HL-60 (cell line): ENCODE measurements at regions not wholly inside any gene's neighbourhood (a gene's known extent, or its start where the extent isn't known, plus 50 kb on each side); places are given as distances from the start of the nearest gene placed in this dataset.

Experiments used
- DNase-seq, 2 experiments: peaks; one replicate each; pipeline ENCODE4 v3.0.0-alpha.2; 2010 to 2020; ENCODE audit warnings: low read depth in 1 of 2, low spot score in 1 of 2
- H3K27ac ChIP-seq: fragments of 250-450 bp; sonication (Bioruptor Pico); replicated peaks from 2 replicates; pipeline ENCODE4 v1.5.1; 2020; ENCODE audit warnings: mild to moderate bottlenecking, moderate library complexity
- H3K27me3 ChIP-seq: fragments of 250-450 bp; sonication (Bioruptor Pico); 2 replicates; pipeline ENCODE4 v1.5.1; 2021; ENCODE audit warnings: mild to moderate bottlenecking, moderate library complexity; ENCODE audit not compliant: insufficient read depth, poor library complexity, severe bottlenecking
- H3K4me3 ChIP-seq: replicated peaks from 2 replicates; pipeline ENCODE4 v1.5.1; 2011; ENCODE audit warnings: mild to moderate bottlenecking, control low read depth, low read length; ENCODE audit not compliant: insufficient read depth
- CTCF ChIP-seq: IDR thresholded peaks from one replicate; pipeline ENCODE4 v1.5.1; 2011; ENCODE audit warnings: low read length, control low read depth, inconsistent platforms; ENCODE audit not compliant: insufficient read depth
- GABPA ChIP-seq: IDR thresholded peaks from 2 replicates; pipeline ENCODE4 v1.6.1; 2012; ENCODE audit warnings: low read depth
- POLR2AphosphoS5 ChIP-seq: IDR thresholded peaks from 2 replicates; pipeline ENCODE4 v1.6.1; 2012; ENCODE audit warnings: low read depth
- REST ChIP-seq: IDR thresholded peaks from 2 replicates; pipeline ENCODE4 v1.6.1; 2012; ENCODE audit warnings: low read depth; ENCODE audit not compliant: insufficient replicate concordance
- SPI1 ChIP-seq: IDR thresholded peaks from 2 replicates; pipeline ENCODE4 v1.6.1; 2012; ENCODE audit warnings: low read depth, mild to moderate bottlenecking, borderline replicate concordance

GRCh38 chrX:69285401-69285877, 120.2 kb upstream of the PJA1 start:
- Histone ChIP-seq H3K27me3 (no peaks in the 10 kb centered on the region), H3K27ac (no peak overlapping the region), H3K4me3 (0 out of 2 replicates have a peak overlapping the region, but pooled peaks have one; percentile 4)
- no peak for DNase-seq
- TF ChIP-seq GABPA (no peak), SPI1 (no peak), POLR2AphosphoS5 (no peak), CTCF (no peak), REST (no peak)

- Histone ChIP-seq H3K27ac (no peak overlapping the region), H3K4me3 (no peak overlapping the region), H3K27me3 (no peaks in the 10 kb centered on the region)
- DNase-seq: no peak
- TF ChIP-seq REST (no peak), CTCF (no peak), GABPA (no peak), POLR2AphosphoS5 (no peak), SPI1 (no peak)
Observed at GRCh38 chrX:69284491-69284890, 119.2 kb upstream of the PJA1 start.

GRCh38 chrX:69282893-69283690, 117.8 kb upstream of the PJA1 start:
- H3K27ac ChIP-seq: no peak overlapping the region
- no peak overlapping the region for H3K4me3 ChIP-seq
- no peak for DNase-seq
- TF ChIP-seq CTCF (no peak), REST (no peak), SPI1 (no peak), POLR2AphosphoS5 (no peak), GABPA (no peak)
- no peaks in the 10 kb centered on the region for H3K27me3 ChIP-seq
